ENCODE measurements at regions not wholly inside any gene's neighbourhood (a gene's known extent, or its start where the extent isn't known, plus 50 kb on each side); places are given as distances from the start of the nearest gene placed in this dataset.

DNA sequence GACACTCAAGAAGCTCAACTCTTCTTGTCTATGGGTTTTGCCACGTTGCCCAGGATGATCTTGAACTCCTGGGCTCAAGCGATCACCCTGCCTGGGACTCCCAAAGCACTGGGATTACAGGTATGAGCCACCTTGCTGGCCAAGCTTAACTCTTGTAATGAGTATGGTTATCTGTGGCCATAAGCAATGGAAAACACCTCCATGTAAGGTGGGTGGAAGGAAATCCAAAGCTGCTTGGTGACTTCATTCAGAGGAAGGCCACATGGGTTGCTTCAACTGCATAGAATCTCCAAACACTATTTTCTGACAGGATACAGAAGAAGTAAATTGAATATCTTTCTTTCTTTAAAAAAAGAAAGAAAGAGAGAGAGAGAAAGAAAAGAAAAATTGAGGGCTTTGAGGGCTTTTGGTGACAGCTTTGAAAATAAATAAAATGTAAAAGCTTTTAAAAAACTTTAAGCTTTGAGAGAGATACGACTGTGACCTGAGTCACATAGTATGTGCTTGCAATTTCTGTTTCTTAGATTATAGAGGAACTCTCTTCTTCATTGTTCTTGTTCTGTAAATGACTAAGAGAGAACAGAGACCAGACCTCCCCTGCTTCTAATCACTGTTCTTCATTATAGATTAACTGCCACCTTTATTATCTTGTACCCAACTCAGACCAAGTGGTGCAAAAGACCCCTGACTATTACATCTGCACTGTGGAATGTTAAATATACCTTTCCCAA is 123.1 kb upstream of the NDUFV2 start:
- H3K4me3 ChIP-seq = no peak overlapping the region
- no peaks in the 10 kb centered on the region for H3K9me3 ChIP-seq
- H3K4me1 ChIP-seq = peaks cover 0 to 5% (median 0%) of the 10 kb centered on the region in 4 donors
- TF ChIP-seq, protein P1, sequence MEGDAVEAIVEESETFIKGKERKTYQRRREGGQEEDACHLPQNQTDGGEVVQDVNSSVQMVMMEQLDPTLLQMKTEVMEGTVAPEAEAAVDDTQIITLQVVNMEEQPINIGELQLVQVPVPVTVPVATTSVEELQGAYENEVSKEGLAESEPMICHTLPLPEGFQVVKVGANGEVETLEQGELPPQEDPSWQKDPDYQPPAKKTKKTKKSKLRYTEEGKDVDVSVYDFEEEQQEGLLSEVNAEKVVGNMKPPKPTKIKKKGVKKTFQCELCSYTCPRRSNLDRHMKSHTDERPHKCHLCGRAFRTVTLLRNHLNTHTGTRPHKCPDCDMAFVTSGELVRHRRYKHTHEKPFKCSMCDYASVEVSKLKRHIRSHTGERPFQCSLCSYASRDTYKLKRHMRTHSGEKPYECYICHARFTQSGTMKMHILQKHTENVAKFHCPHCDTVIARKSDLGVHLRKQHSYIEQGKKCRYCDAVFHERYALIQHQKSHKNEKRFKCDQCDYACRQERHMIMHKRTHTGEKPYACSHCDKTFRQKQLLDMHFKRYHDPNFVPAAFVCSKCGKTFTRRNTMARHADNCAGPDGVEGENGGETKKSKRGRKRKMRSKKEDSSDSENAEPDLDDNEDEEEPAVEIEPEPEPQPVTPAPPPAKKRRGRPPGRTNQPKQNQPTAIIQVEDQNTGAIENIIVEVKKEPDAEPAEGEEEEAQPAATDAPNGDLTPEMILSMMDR (IDR thresholded peaks at IDR 0.05) = no peak
- TF ChIP-seq POLR2A (IDR thresholded peaks at IDR 0.05) = no peak
- no peaks in the 10 kb centered on the region for H3K36me3 ChIP-seq
- H3K27ac ChIP-seq = no peak overlapping the region
- DNase-seq = no peak
- intact Hi-C loops (cut with DNase I) = no loop called here
- no peaks in the 10 kb centered on the region for H3K27me3 ChIP-seq
- 70% methylated on average over 2 of the region's 3 CpGs for WGBS (ENCODE audit: insufficient coverage, low coverage, low lambda C conversion rate, missing lambda C conversion rate)
- no peak for ATAC-seq

DNA sequence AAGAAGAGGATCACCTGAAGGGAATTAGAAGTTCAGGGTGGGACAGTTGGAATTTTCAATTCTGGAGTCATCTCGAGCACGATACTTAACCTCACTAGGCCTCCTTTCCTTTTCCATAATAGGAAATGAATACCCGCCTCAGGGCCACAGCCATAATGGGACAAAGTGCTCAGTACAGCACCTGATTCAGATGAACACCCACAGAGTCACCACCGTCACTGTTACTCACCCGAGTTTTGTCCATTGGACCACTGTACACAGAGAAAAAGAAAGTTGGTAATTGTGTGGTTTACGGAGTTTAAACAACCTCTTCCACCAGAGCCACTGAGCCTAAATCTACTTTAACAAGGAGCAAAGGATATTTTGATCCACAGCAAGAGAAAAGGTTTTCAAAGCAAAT is 122.0 kb upstream of the NDUFV2 start:
- H3K9me3 ChIP-seq = no peaks in the 10 kb centered on the region
- DNase-seq (no peak), ATAC-seq (no peak)
- H3K27me3 ChIP-seq = no peaks in the 10 kb centered on the region
- H3K4me1 ChIP-seq = peaks cover 0 to 5% (median 0%) of the 10 kb centered on the region in 4 donors
- no peaks in the 10 kb centered on the region for H3K36me3 ChIP-seq
- 92% methylated on average over 6 of the region's 6 CpGs for WGBS (ENCODE audit: insufficient coverage, low coverage, low lambda C conversion rate, missing lambda C conversion rate)
- H3K4me3 ChIP-seq = no peak overlapping the region
- TF ChIP-seq, protein P1 (IDR thresholded peaks at IDR 0.05) = no peak
- TF ChIP-seq POLR2A (IDR thresholded peaks at IDR 0.05) = no peak
- intact Hi-C loops (cut with DNase I) = loop anchor here (5.0 to 10.0 kb wide), 2 partner anchors 276 to 278 kb away; partner anchors contain the start of gene MTCL1 (in 1 of the 2)
- no peak overlapping the region for H3K27ac ChIP-seq

DNA sequence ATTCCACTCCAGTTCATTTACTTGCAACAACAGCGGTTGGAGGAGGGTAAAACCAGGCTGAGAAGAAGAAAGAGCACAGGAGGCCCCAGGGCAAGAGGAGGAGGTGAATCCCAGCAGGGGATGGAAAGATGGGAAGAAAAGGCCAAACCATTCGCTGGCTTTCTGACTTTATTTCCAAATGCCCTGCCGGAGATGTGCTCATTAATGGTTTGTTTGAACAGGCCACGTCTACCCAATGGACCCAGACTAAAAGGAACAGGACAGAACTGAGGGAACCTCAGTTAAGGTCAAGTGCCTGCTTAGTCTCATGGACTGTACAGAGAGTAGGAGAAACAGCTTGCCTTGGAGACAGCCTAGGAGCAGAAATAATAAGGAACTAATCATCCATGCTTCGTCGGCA is 121.6 kb upstream of the NDUFV2 start:
- DNase-seq (no peak), ATAC-seq (no peak)
- intact Hi-C loops (cut with DNase I) = loop anchor here (5.0 to 10.0 kb wide), 2 partner anchors 276 to 279 kb away; partner anchors contain the start of gene MTCL1 (in 1 of the 2)
- Histone ChIP-seq H3K9me3 (no peaks in the 10 kb centered on the region), H3K36me3 (no peaks in the 10 kb centered on the region), H3K4me1 (peaks cover 0 to 5% (median 0%) of the 10 kb centered on the region in 4 donors), H3K4me3 (no peak overlapping the region), H3K27me3 (no peaks in the 10 kb centered on the region), H3K27ac (no peak overlapping the region)
- 93% methylated on average over 4 of the region's 6 CpGs for WGBS (ENCODE audit: insufficient coverage, low coverage, low lambda C conversion rate, missing lambda C conversion rate)
- TF ChIP-seq, protein P1 (IDR thresholded peaks at IDR 0.05) = no peak
- no peak for TF ChIP-seq POLR2A (IDR thresholded peaks at IDR 0.05)

DNA sequence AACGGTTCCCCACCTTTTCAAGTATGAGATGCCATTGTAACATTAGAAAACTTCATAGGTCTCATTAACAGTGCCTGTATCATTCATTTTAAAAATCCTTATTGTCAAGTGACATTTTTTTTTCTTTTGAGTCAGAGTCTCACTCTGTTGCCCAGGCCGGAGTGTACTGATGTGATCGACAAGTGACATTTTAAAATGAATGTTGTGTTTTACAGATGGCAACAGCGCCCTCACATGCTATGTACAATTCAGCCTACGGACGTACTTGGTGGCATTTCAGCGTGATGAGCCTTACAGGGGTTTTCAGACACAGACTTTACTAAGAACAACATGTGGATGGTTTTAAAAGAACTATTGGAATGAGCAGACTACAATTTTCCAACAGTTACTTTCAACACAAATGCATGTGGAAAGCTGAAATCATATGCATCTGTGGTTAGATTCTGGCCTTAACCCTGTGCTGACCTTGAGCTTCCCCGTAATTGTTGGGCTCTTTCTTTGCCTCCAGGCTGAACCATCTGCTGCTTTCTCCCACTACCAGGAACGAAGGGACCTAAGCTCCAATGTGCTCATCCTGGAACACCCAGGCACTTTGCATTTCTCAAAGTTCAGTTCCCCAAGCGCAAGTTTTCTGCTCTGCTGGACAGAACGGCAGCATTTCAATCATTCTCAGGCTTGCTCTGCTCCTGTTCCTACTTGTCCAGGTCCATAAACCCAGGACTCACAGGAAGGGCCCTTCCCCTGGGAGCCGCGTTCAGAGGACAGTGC is 119.9 kb upstream of the NDUFV2 start:
- DNase-seq = peak in 2 of 3 donors; percentile 28 to 59
- no peaks in the 10 kb centered on the region for H3K27me3 ChIP-seq

More for the DNA sequence above, 119.9 kb upstream of the NDUFV2 start:
- Histone ChIP-seq H3K27ac (no peak overlapping the region), H3K9me3 (no peaks in the 10 kb centered on the region), H3K4me1 (peaks cover 0 to 5% (median 0%) of the 10 kb centered on the region in 4 donors), H3K4me3 (no peak overlapping the region), H3K36me3 (no peaks in the 10 kb centered on the region)
- TF ChIP-seq POLR2A (IDR thresholded peaks at IDR 0.05) = no peak
- TF ChIP-seq, protein P1 (IDR thresholded peaks at IDR 0.05) = peak; percentile 48 to 67 (median 54)
- ATAC-seq = peak; percentile 86 to 96 (median 91)
- 23% methylated on average over 8 of the region's 13 CpGs for WGBS (ENCODE audit: insufficient coverage, low coverage, low lambda C conversion rate, missing lambda C conversion rate)
- intact Hi-C loops (cut with DNase I) = loop anchor here (5.0 to 10.0 kb wide), 2 partner anchors 278 to 280 kb away; partner anchors contain the start of gene MTCL1 (in 1 of the 2)
